OCI-LY7 (cell line): ENCODE measurements at regions not wholly inside any gene's neighbourhood (a gene's known extent, or its start where the extent isn't known, plus 50 kb on each side); places are given as distances from the start of the nearest gene placed in this dataset.

Experiments
- BruUV-seq: library from RNA; stranded (reverse); fragments of 400-500 nt; replicated peaks from 2 replicates; lab custom pipeline; 2021; lab: Mats Ljungman, UMichigan
- CTCF ChIA-PET: fragments of 300-600 bp; sonication (Branson Sonifier 250); formaldehyde crosslinking; loops from one replicate; lab custom pipeline; 2022; ENCODE audit warnings: antibody characterized with exemption; ENCODE audit not compliant: unreplicated experiment; lab: Charles Lee
- POLR2A ChIA-PET: fragments of 300-600 bp; sonication (Branson Sonifier 250); formaldehyde crosslinking; loops from one replicate; lab custom pipeline; 2022; ENCODE audit warnings: antibody characterized with exemption; lab: Charles Lee
- DNase-seq: peaks from one replicate; pipeline ENCODE4 v3.0.0-alpha.2; 2015; ENCODE audit warnings: low spot score
- H2AFZ ChIP-seq: fragments of 200-600 bp; sonication (generic), shearing (Covaris generic); 2 replicates; pipeline ENCODE4 v1.6.1; 2014; ENCODE audit warnings: mild to moderate bottlenecking, antibody characterized with exemption, low read length, moderate library complexity
- H3K27ac ChIP-seq: fragments of 200-600 bp; sonication (generic); 2 replicates; pipeline ENCODE4 v1.5.1; 2014; ENCODE audit warnings: mixed run types, low read depth, mild to moderate bottlenecking, moderate library complexity, low read length, inconsistent platforms; ENCODE audit not compliant: poor library complexity, severe bottlenecking
- H3K36me3 ChIP-seq: fragments of 200-600 bp; sonication (generic); 2 replicates; pipeline ENCODE4 v1.6.1; 2014; ENCODE audit warnings: mild to moderate bottlenecking, antibody characterized with exemption, low read length, moderate library complexity, mixed read lengths; ENCODE audit not compliant: insufficient read depth
- H3K4me1 ChIP-seq: fragments of 200-600 bp; sonication (generic); 2 replicates; pipeline ENCODE4 v1.5.1; 2014; ENCODE audit warnings: mild to moderate bottlenecking, low read length; ENCODE audit not compliant: insufficient read depth, poor library complexity, severe bottlenecking
- H3K4me2 ChIP-seq: fragments of 200-600 bp; sonication (generic); 2 replicates; pipeline ENCODE4 v1.6.1; 2014; ENCODE audit warnings: mild to moderate bottlenecking, low read length
- H3K4me3 ChIP-seq: fragments of 200-600 bp; sonication (generic); 2 replicates; pipeline ENCODE4 v1.5.1; 2014; ENCODE audit warnings: mild to moderate bottlenecking, low read depth, low read length; ENCODE audit not compliant: poor library complexity, severe bottlenecking
- H3K79me2 ChIP-seq: fragments of 200-600 bp; sonication (generic); 2 replicates; pipeline ENCODE4 v1.6.1; 2016; ENCODE audit warnings: low read depth, mild to moderate bottlenecking, low read length, moderate library complexity, mixed read lengths; ENCODE audit not compliant: insufficient read depth
- H3K9me2 ChIP-seq: fragments of 200-600 bp; sonication (generic); 2 replicates; pipeline ENCODE4 v1.6.1; 2016; ENCODE audit warnings: mild to moderate bottlenecking, low read length, mixed read lengths; ENCODE audit not compliant: insufficient read depth
- H3K9me3 ChIP-seq: fragments of 200-600 bp; sonication (generic); 2 replicates; pipeline ENCODE4 v1.6.1; 2014; ENCODE audit warnings: mild to moderate bottlenecking, mixed run types, low read length, mixed read lengths
- H4K20me1 ChIP-seq: fragments of 200-600 bp; sonication (generic); 2 replicates; pipeline ENCODE4 v1.6.1; 2014; ENCODE audit warnings: mild to moderate bottlenecking, antibody characterized with exemption, low read length, moderate library complexity, mixed read lengths; ENCODE audit not compliant: insufficient read depth
- EZH2phosphoT487 ChIP-seq: fragments of 200-600 bp; sonication (generic); IDR thresholded peaks from 2 replicates; pipeline ENCODE4 v1.6.1; 2018; ENCODE audit warnings: low read depth, borderline replicate concordance, mild to moderate bottlenecking, mixed run types, antibody characterized with exemption, low read length, moderate library complexity, mixed read lengths
- intact Hi-C: fragments of 100-400 bp; cut with micrococcal nuclease; formaldehyde crosslinking; loops from one replicate; pipeline ENCODE4 v1.10.0; 2022; ENCODE audit not compliant: unreplicated experiment
- TF ChIP-seq, protein P1 (sequence below): fragments of 200-600 bp; sonication (generic); conservative IDR thresholded peaks from 2 replicates; pipeline ENCODE4 v1.5.1; 2014; ENCODE audit warnings: mild to moderate bottlenecking, antibody characterized with exemption, low read length, moderate library complexity, mixed read lengths

DNA sequence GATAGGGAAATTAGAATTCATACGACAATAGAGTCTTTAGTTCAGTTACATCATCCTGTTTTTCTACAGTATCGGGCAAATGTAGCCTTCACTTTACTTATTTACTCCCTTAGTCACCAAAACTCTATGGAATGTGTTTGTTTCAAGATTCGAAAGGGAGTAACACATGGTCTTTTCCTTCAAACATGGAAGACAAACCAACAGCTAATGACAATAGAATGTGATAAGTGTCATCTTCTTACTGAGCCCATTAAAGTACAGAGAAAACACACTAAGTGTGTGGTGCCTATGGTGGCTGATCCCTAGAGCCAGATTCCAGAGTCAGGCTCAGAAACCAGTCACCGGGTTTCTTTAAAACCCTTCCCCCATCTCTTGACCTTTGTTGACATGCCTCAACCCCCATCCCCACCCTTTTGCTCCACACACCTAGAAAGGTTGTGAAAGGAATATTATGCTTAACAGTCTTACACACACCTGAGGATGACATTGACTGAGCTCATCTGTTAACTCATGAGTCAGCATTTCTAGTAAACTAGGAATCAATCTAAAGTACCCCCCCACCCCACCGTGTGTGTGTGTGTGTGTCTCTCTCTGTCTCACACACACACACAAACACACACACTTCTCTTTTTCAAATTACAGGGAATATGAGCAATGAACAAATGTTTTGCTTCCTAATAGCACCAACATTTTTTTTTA lies 549.6 kb upstream of the CCDC54 start:
- Histone ChIP-seq H2AFZ (no peak overlapping the region), H3K27ac (no peak overlapping the region), H3K4me3 (no peak overlapping the region), H4K20me1 (no peaks in the 10 kb centered on the region), H3K9me2 (no peaks in the 10 kb centered on the region), H3K4me1 (no peaks in the 10 kb centered on the region), H3K79me2 (no peaks in the 10 kb centered on the region), H3K9me3 (no peaks in the 10 kb centered on the region), H3K4me2 (no peak overlapping the region), H3K36me3 (no peaks in the 10 kb centered on the region)
- CTCF ChIA-PET: no interaction called here
- POLR2A ChIA-PET: interaction anchor here (0.6 kb wide), 1 partner anchor 44 kb away, joined by 3 read pairs; no protein-coding TSS in a partner anchor
- BruUV-seq: no TSS peak
- intact Hi-C loops: no loop called here
- no peak for TF ChIP-seq EZH2phosphoT487
- TF ChIP-seq, protein P1, sequence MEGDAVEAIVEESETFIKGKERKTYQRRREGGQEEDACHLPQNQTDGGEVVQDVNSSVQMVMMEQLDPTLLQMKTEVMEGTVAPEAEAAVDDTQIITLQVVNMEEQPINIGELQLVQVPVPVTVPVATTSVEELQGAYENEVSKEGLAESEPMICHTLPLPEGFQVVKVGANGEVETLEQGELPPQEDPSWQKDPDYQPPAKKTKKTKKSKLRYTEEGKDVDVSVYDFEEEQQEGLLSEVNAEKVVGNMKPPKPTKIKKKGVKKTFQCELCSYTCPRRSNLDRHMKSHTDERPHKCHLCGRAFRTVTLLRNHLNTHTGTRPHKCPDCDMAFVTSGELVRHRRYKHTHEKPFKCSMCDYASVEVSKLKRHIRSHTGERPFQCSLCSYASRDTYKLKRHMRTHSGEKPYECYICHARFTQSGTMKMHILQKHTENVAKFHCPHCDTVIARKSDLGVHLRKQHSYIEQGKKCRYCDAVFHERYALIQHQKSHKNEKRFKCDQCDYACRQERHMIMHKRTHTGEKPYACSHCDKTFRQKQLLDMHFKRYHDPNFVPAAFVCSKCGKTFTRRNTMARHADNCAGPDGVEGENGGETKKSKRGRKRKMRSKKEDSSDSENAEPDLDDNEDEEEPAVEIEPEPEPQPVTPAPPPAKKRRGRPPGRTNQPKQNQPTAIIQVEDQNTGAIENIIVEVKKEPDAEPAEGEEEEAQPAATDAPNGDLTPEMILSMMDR: no peak
- DNase-seq: no peak

- Histone ChIP-seq H3K36me3 (no peaks in the 10 kb centered on the region), H3K79me2 (no peaks in the 10 kb centered on the region), H2AFZ (no peak overlapping the region), H3K27ac (no peak overlapping the region), H3K4me2 (no peak overlapping the region), H3K4me3 (no peak overlapping the region), H4K20me1 (no peaks in the 10 kb centered on the region), H3K4me1 (no peaks in the 10 kb centered on the region), H3K9me2 (no peaks in the 10 kb centered on the region), H3K9me3 (no peaks in the 10 kb centered on the region)
- intact Hi-C loops: no loop called here
- no peak for DNase-seq
- TF ChIP-seq, protein P1: no peak
- no peak for TF ChIP-seq EZH2phosphoT487
- ChIA-PET POLR2A (interaction anchor here (0.6 kb wide), 1 partner anchor 1612 kb away, joined by 3 read pairs; no protein-coding TSS in a partner anchor), CTCF (no interaction called here)
- BruUV-seq: no TSS peak
Observed at GRCh38 chr3:106829206-106829605, 548.0 kb upstream of the CCDC54 start.

DNA sequence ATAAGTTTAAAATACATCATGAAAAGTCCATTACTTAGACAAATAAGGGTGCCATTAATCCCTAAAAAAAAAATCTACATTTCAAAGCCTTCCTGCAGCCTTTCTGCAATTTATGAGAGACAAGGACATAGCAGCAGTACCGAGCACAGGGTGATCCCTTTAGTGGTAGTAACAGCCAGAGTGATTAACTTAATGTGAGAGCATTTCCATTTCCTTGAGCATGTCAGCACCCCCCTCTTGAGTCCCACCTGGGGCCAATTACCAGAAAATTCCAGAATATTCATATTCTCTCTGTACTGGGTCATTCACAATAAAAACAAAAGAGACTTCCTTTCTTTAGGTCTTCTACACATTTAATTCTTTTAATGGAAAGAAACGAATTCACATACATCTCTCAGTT lies 546.9 kb upstream of the CCDC54 start:
- no peak overlapping the region for H3K4me3 ChIP-seq
- H4K20me1 ChIP-seq: no peaks in the 10 kb centered on the region
- H3K27ac ChIP-seq: no peak overlapping the region
- ChIA-PET CTCF (no interaction called here), POLR2A (no interaction called here)
- BruUV-seq: no TSS peak
- no peaks in the 10 kb centered on the region for H3K79me2 ChIP-seq
- H3K4me2 ChIP-seq: no peak overlapping the region
- TF ChIP-seq EZH2phosphoT487: no peak
- TF ChIP-seq, protein P1: no peak
- DNase-seq: no peak
- no peak overlapping the region for H2AFZ ChIP-seq
- intact Hi-C loops: no loop called here
- no peaks in the 10 kb centered on the region for H3K9me3 ChIP-seq
- no peaks in the 10 kb centered on the region for H3K4me1 ChIP-seq
- no peaks in the 10 kb centered on the region for H3K36me3 ChIP-seq
- H3K9me2 ChIP-seq: no peaks in the 10 kb centered on the region
